H1 (cell line): ENCODE measurements at regions not wholly inside any gene's neighbourhood (a gene's known extent, or its start where the extent isn't known, plus 50 kb on each side); places are given as distances from the start of the nearest gene placed in this dataset.

Source experiments
- CHD2 ChIP-seq: IDR thresholded peaks from 2 replicates; pipeline ENCODE4 v1.6.1; 2012; ENCODE audit warnings: low read length, improper control_type of control experiment
- EGR1 ChIP-seq: IDR thresholded peaks from 2 replicates; pipeline ENCODE4 v1.6.1; 2011; ENCODE audit warnings: low read depth, low read length, borderline replicate concordance
- EP300 ChIP-seq, 2 experiments: IDR thresholded peaks; 1 replicate in 1 of 2; 2 replicates in 1 of 2; pipeline ENCODE4 v1.6.1; 2011 to 2012; ENCODE audit warnings: low read depth in 2 of 2, low read length in 2 of 2, mild to moderate bottlenecking in 2 of 2, borderline replicate concordance in 1 of 2, inconsistent platforms in 1 of 2, moderate library complexity in 1 of 2
- EZH2 ChIP-seq: fragments of 200-600 bp; sonication (generic); IDR thresholded peaks from 2 replicates; pipeline ENCODE4 v1.7.1; 2012; ENCODE audit warnings: low read depth, mild to moderate bottlenecking, moderate library complexity, low read length, inconsistent platforms; ENCODE audit not compliant: severe bottlenecking
- TF ChIP-seq, protein P1 (sequence below), 3 experiments: IDR thresholded peaks; 1 replicate in 2 of 3; 2 replicates in 1 of 3; pipeline versions ENCODE4 v1.5.1 to v1.6.1; 2011; ENCODE audit warnings: low read length in 3 of 3, mild to moderate bottlenecking in 3 of 3, inconsistent platforms in 2 of 3, low read depth in 1 of 3, moderate library complexity in 1 of 3; ENCODE audit not compliant: insufficient read depth in 1 of 3; ENCODE audit errors: control extremely low read depth in 1 of 3

- TF ChIP-seq EZH2, result no peak
- TF ChIP-seq CHD2, result no peak
- TF ChIP-seq, protein P1, sequence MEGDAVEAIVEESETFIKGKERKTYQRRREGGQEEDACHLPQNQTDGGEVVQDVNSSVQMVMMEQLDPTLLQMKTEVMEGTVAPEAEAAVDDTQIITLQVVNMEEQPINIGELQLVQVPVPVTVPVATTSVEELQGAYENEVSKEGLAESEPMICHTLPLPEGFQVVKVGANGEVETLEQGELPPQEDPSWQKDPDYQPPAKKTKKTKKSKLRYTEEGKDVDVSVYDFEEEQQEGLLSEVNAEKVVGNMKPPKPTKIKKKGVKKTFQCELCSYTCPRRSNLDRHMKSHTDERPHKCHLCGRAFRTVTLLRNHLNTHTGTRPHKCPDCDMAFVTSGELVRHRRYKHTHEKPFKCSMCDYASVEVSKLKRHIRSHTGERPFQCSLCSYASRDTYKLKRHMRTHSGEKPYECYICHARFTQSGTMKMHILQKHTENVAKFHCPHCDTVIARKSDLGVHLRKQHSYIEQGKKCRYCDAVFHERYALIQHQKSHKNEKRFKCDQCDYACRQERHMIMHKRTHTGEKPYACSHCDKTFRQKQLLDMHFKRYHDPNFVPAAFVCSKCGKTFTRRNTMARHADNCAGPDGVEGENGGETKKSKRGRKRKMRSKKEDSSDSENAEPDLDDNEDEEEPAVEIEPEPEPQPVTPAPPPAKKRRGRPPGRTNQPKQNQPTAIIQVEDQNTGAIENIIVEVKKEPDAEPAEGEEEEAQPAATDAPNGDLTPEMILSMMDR (IDR thresholded peaks at IDR 0.05; ENCODE audit: control extremely low read depth in 1 of 3, insufficient read depth in 1 of 3, low read depth in 1 of 3, low read length in 3 of 3), result no peak
- TF ChIP-seq EGR1, result no peak
- TF ChIP-seq EP300 (IDR thresholded peaks at IDR 0.05; ENCODE audit: borderline replicate concordance in 1 of 2, low read depth in 2 of 2, low read length in 2 of 2), result no peak
These were observed 123.2 kb upstream of the TRIM2 start for GRCh38 chr4:153081006-153081580.
